HG02981 (cell line): ENCODE measurements at regions not wholly inside any gene's neighbourhood (a gene's known extent, or its start where the extent isn't known, plus 50 kb on each side); places are given as distances from the start of the nearest gene placed in this dataset.
A peak's percentile ranks its signal among the peaks of the same experiment; 100 is the strongest.
"Not testable (repeated sequence)": the region's sequence is repeated elsewhere in the genome, so short reads cannot be mapped to it uniquely, and the experiment has no call there.

Experiments
- ATAC-seq: cut with Tn5 transposase; IDR thresholded peaks from one replicate; pipeline ENCODE4 v1.9.1; 2021; ENCODE audit warnings: mild to moderate bottlenecking, moderate library complexity; ENCODE audit not compliant: unreplicated experiment

DNA sequence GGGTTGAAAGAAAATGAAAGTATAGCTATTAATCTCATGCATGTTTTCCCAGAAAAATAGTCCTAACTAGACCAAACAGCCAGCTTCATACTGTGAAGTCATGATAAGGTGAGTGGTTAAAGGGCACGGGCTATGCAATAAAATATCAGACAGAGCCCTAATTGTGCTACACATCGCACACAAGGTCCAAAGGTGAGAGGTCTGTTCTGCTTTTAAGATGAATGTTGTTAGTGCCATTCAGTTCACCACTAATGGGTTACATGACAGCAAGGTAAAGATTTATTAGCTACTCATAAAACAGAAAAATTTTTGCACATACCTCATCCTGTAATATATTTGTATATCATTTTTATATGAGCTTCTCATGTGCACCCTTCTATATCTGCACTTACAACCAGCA lies 105.0 kb upstream of the STK17B start:
- no peak for ATAC-seq

DNA sequence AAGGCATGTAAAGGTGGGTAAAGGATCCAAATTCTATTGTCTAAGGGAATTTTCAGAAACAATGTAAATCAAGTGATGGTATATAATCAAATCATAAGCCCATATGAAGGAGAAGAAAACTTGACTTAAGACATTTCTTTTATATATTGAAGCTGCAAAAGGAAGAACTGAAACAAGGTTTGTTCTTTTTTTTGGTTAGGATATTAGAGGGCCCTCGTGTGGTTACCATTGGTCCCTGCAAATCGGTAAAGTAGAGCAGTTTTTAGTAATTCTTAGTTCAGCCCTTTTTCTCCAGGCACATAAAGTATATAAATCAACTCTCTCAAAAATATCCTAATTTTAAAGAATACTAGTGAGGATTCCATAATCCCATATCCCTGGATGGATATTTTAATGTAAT lies 105.6 kb upstream of the STK17B start:
- ATAC-seq, result no peak

DNA sequence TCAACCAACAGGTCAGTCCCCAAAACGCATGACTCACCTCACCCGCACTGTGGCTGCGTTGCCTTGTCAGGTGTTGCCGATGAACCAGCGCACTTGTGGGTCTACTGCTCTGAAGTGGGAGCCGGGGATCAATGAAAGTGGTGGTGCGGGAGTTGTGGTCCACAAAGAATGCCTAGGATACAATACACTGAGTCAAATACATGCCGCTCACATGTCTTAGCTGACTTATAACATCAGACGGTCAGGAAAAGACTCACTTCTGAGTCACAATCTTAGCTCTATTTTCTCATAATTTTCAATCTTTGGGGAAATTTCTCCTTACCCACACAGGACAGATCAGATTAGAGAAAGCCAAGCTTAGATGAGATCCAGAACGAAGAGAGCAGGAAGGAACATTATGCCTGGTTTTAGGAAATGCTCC lies 107.1 kb upstream of the STK17B start:
- ATAC-seq, result no peak

GRCh38 chr2:196279541-196279940 lies 108.2 kb upstream of the STK17B start:
- no peak for ATAC-seq

GRCh38 chr2:196284144-196284844 lies 112.9 kb upstream of the STK17B start:
- ATAC-seq, result no peak

DNA sequence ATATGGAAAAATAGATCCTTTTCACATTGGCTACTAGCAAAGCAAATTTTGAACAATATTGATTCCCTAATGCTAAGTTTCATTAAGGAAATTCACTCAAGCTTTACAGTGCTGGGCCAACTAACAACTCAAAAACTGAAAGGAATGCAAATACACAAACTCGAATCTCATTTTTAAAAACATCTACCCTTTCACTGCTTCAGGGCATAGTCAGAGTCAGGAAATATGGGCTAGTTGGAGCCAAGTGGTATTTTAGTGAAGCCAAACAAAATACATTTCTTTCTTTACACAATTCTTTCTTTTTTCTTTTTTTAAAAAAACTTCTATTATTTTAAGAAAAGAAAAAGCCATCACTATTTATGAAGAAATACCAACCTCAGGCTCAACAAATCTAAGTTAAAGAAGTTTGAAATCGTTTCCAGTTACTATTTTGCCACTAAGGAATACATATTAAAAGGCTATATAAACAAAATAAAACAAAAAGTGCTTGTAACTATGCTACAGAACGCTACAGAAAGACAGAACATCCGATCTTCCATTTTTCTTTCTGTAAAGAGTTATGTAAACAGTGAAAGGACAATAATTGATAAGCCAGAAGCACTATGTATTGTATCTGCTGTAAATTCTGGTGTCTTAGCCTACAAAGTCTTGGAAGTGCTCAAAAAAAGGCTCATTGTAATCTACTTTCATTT lies 113.6 kb upstream of the STK17B start:
- no peak for ATAC-seq

- ATAC-seq, result peak; percentile 48
Measured at GRCh38 chr2:196286821-196287220, 115.4 kb upstream of the STK17B start.

- ATAC-seq, result no peak
Measured at GRCh38 chr2:196287523-196287922, 116.1 kb upstream of the STK17B start.

GRCh38 chr2:196288006-196288538 lies 116.7 kb upstream of the STK17B start:
- no peak for ATAC-seq

- peak; percentile 41 for ATAC-seq
Measured at GRCh38 chr2:196289000-196289399, 117.6 kb upstream of the STK17B start.

- ATAC-seq, result no peak
Measured at GRCh38 chr2:196290136-196290535, 118.8 kb upstream of the STK17B start.

GRCh38 chr2:196290569-196290968 lies 119.2 kb upstream of the STK17B start:
- ATAC-seq, result no peak

- peak; percentile 4 for ATAC-seq
Measured at GRCh38 chr2:196291426-196291825, 120.0 kb upstream of the STK17B start.

DNA sequence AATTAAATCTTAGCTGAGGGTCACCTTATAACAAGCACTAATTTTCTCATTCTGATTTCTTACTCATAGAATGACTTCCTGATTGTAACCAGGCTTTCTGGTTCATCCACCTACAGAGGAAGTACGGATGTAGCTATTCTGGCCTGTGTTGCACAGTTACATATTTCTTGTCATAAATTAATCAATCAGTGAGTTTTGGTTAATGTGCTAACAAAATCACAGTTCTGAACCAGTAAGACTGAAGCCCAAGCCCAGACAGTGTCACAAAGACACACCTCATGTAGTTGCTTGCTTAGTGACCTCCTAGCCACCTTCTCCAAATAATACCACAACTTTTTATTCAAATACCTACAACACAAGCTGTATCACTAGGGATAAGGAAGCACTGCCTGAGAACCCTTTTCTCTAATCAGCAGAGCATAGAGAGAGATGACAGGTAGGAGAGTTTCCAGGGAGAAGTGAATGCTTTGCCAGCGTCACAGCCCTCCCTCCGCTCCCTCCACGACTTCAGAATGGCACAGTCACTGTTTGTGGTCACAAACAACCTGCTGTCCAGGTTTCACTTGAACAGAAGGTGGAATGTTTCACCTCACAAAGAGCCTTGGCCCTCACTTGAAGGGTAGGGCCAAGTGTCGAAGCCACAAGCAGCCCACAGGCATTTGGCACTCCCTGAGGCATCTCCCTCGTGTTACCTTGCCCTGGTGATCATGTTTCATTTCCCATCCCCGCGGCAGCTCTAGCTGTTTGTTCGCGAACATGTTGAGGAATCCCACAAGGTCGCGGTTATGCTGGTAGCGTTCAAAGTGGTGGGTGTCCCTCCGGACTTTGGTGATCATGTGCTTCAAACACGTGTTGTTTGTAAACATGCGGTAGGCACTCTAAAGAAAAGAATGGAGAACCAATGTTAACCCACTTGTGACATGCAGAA lies 120.8 kb upstream of the STK17B start:
- ATAC-seq, result peak; percentile 66

GRCh38 chr2:196293751-196294515 lies 122.6 kb upstream of the STK17B start:
- no peak for ATAC-seq

DNA sequence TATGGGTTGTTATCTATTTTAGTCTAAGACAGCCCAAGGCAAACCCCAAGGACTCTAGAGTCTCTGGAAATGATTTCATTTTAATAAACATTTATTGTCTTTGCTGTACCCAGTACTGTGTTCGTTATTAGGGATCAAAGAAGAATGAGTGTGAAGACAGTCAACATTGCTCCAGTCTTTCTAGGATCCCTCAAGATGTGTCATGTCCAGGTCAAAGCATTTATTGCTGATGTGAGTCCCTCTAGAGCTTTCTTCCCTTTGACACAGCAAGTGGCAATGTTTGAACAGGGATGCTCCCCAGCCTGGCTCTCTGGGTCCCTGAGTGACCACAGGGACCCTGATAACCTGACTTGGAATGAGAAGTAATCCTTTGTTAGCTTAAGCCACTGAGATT lies 123.1 kb upstream of the STK17B start:
- ATAC-seq, result no peak

- ATAC-seq, result no peak
Measured at GRCh38 chr2:196295005-196295404, 123.6 kb upstream of the STK17B start.

GRCh38 chr2:196298106-196298723 lies 126.8 kb upstream of the STK17B start:
- not testable (repeated sequence) for ATAC-seq

DNA sequence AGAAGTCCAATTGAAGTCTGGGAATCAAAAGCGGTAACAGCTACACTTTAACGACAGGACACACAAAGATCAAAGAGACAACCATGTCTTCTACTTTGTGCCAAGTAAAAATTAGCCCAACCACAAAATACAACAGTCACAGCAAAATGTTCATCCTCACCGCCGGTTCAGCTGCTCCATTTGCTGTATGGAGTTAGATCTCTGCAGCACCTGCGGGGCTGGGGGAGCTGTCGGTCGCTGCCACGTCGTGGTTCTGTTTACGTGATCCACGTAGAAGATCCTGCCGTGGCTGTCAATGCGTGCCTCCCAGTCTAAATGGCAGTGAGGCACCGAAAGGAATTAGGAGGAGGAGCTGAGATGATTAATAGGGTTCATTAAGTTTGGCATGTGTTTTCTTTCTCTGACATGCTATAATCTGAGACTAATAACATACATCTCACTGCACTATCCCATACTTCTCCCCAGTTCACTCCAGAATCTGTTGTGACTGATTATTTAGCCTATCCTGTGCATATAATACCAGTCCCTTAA lies 136.5 kb upstream of the STK17B start:
- ATAC-seq, result no peak

DNA sequence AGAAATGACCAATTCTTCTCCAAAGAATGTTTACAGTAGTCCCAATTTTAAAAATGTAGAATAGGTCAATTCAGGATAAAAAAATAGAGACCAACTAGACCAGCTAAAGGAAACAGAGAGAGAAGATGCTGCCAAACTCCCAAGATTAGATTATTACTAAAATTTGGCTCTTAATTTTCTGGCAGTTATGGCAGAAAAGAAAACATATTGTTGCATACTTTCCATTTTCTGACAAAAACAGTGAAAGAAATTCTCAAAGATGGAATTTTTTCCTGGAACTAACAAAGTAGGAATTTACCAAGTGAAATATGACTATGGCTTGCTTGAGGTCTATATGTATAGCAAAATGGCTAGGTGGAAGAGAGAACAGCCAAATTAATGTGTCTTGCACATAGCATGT lies 138.3 kb upstream of the STK17B start:
- no peak for ATAC-seq
